ENCODE measurements at regions not wholly inside any gene's neighbourhood (a gene's known extent, or its start where the extent isn't known, plus 50 kb on each side); places are given as distances from the start of the nearest gene placed in this dataset.
"Not testable (repeated sequence)": the region's sequence is repeated elsewhere in the genome, so short reads cannot be mapped to it uniquely, and the experiment has no call there.

DNA sequence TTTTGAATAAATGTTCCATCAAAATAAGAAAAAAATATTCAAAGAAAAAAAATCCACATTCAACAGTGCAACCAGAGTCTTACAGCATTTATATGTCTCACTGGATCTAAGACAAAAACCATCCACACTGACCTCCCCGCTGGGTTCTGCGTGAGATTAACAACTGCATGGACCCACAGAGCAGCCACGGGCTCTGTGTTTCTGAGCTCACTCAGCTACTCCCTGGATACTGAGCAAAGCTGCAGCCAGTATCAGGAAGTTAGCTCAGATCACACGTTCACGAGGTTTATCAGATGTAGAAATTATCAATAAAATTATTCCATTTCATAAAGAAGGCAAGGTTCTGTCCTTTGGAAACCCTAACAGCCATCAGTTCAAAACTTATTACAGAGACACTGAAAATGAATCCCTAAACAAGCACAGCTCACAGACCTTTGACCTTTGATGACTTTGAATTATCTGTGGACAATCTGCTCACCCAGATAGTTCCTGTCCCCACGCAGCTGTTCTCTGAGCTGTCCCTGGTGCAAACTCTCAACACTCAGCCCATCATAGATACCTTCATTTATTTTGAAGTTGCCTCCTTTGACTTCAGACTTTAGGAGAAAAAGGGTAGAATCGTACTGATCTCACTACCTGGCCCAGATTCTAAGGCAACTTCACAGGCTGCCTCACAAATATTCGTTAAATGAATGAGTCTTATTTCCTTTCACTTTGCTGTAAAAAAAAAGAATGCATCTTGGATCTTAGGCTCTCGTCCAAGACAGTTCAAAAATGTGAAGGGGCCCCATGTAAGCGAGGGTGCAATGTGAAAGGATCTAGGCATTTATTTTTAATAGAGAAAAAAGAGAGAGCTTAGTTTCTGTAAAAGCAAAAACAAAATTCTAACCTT, 67.7 kb upstream of the SVIL start:
- CTCF ChIA-PET, result interaction anchor here (0.9 to 1.9 kb wide), 3 partner anchors 14 to 183 kb away, joined by 3 to 5 read pairs (median 3); no protein-coding TSS in a partner anchor
- no peak overlapping the region for H3K4me3 Mint-ChIP-seq
- H3K36me3 Mint-ChIP-seq (ENCODE audit: low read depth), result no peaks in the 10 kb centered on the region
- H3K4me1 Mint-ChIP-seq, result peaks cover 25% of the 10 kb centered on the region
- POLR2A ChIA-PET, result interaction anchor here (1.5 kb wide), 1 partner anchor 21 kb away, joined by 6 read pairs; no protein-coding TSS in a partner anchor
- H3K27me3 Mint-ChIP-seq, result no peaks in the 10 kb centered on the region
- H3K27ac Mint-ChIP-seq, result peak overlapping the region; percentile 4
- no peaks in the 10 kb centered on the region for H3K9me3 Mint-ChIP-seq
- DNase-seq, result no peak

DNA sequence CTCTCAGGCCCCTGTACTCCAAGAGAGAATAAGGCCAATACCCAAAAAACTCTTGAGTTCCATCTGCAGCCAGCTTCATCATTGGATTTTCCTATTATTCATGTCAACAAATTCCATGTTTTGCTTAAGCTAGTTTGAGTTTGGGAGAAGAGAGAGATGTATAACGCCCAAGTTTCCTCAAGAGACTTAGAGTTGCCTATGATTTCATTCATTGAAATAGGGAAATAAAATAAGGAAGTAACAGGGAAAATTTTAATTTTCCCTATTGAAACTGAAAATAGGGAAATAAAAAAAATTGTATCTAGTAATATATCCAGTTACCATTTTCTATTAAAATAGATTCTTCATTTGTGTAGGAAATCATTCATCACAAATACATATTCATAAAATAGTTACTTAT, 66.5 kb upstream of the SVIL start:
- no peaks in the 10 kb centered on the region for H3K9me3 Mint-ChIP-seq
- no peaks in the 10 kb centered on the region for H3K27me3 Mint-ChIP-seq
- no peaks in the 10 kb centered on the region for H3K36me3 Mint-ChIP-seq (ENCODE audit: low read depth)
- POLR2A ChIA-PET, result no interaction called here
- no peak overlapping the region for H3K27ac Mint-ChIP-seq
- H3K4me3 Mint-ChIP-seq, result no peak overlapping the region
- H3K4me1 Mint-ChIP-seq, result peaks cover 19% of the 10 kb centered on the region
- CTCF ChIA-PET, result interaction anchor here (1.3 to 1.9 kb wide), 2 partner anchors 13 to 35 kb away, joined by 3 to 5 read pairs; no protein-coding TSS in a partner anchor
- no peak for DNase-seq

- Mint-ChIP-seq H3K27ac (no peak overlapping the region), H3K36me3 (ENCODE audit: low read depth) (no peaks in the 10 kb centered on the region), H3K27me3 (no peaks in the 10 kb centered on the region), H3K9me3 (no peaks in the 10 kb centered on the region), H3K4me1 (peaks cover 17% of the 10 kb centered on the region), H3K4me3 (no peak overlapping the region)
- DNase-seq, result no peak
- CTCF ChIA-PET, result no interaction called here
- POLR2A ChIA-PET, result no interaction called here
These were observed 64.8 kb upstream of the SVIL start for GRCh38 chr10:29699621-29700020.

DNA sequence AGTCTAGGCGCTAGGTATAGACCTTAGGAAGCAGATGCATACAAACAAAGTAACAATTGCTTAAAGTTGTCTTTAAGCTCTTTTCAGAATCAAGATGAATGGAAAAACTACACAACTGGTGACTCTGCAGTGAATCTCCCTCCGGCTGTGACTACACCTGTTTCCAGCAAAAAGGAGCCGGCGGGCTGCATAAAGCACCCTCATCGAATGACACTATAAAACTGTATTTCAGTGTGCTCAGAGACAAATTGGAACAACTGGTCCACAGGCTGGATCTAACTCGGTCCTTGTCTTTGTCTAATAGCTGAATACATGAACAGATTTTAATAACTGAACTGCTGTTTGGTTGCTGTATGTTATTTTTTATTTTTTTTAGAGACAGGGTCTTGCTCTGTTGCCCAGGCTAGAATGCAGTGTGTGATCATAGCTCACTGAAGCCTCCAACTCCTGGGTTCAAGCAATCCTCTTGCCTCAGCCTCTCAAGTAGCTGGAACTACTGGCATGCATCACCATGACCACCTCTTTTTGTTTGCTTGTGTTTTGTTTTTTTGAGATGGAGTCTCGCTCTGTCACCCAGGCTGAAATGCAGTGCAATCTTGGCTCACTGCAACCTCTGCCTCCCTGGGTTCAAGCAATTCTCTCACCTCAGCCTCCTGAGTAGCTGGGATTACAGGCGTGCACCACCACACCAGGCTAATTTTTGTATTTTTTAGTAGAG, 64.2 kb upstream of the SVIL start:
- Mint-ChIP-seq H3K4me3 (no peak overlapping the region), H3K36me3 (ENCODE audit: low read depth) (no peaks in the 10 kb centered on the region), H3K27ac (no peak overlapping the region), H3K9me3 (no peaks in the 10 kb centered on the region), H3K4me1 (peaks cover 13% of the 10 kb centered on the region), H3K27me3 (no peaks in the 10 kb centered on the region)
- CTCF ChIA-PET, result no interaction called here
- POLR2A ChIA-PET, result no interaction called here
- no peak for DNase-seq

DNA sequence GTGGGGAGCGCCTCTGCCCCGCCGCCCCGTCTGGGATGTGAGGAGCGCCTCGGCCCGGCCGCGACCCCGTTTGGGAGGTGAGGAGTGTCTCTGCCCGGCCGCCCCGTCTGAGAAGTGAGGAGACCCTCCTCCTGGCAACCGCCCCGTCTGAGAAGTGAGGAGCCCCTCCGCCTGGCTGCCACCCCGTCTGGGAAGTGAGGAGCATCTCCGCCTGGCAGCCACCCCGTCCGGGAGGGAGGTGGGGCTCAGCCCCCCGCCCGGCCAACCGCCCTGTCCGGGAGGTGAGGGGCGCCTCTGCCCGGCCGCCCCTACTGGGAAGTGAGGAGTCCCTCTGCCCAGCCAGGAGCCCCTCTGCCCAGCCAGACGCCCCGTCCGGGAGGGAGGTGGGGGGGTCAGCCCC, 61.8 kb upstream of the SVIL start:
- H3K4me1 Mint-ChIP-seq; POLR2A ChIA-PET; DNase-seq; H3K27ac Mint-ChIP-seq; H3K9me3 Mint-ChIP-seq; H3K36me3 Mint-ChIP-seq (ENCODE audit: low read depth); H3K27me3 Mint-ChIP-seq; H3K4me3 Mint-ChIP-seq; CTCF ChIA-PET: not testable (repeated sequence)

- Mint-ChIP-seq H3K27me3 (no peaks in the 10 kb centered on the region), H3K4me3 (no peak overlapping the region), H3K27ac (no peak overlapping the region), H3K4me1 (peaks cover 7% of the 10 kb centered on the region), H3K9me3 (no peaks in the 10 kb centered on the region), H3K36me3 (ENCODE audit: low read depth) (no peaks in the 10 kb centered on the region)
- DNase-seq, result no peak
- CTCF ChIA-PET, result no interaction called here
- POLR2A ChIA-PET, result no interaction called here
These were observed 59.4 kb upstream of the SVIL start for GRCh38 chr10:29694121-29694520.

DNA sequence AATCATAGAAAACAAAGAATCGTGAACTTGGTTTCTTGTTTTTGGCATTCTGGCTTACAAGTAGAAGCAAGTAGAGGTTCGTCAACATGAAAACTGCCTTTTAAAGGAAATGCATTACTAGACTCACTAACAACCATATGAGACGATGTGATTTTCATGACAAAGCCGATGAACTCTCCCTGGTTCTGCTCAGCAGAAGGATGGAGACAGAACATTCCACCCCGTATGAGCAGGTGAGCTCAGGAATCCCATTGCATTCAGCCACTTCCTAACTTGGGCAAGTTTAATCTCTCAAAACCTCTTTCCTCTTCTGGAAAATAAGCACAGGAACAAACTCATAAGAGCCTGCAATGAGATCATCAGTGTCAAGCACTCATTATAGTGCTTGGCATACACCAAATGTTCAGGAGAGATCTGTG, 57.4 kb upstream of the SVIL start:
- ChIA-PET CTCF (no interaction called here), POLR2A (interaction anchor here (1.0 to 1.5 kb wide), 2 partner anchors 11 to 32 kb away, joined by 3 read pairs; no protein-coding TSS in a partner anchor)
- no peak for DNase-seq
- no peaks in the 10 kb centered on the region for H3K27me3 Mint-ChIP-seq
- no peaks in the 10 kb centered on the region for H3K9me3 Mint-ChIP-seq
- H3K27ac Mint-ChIP-seq, result no peak overlapping the region
- peaks cover 2% of the 10 kb centered on the region for H3K36me3 Mint-ChIP-seq (ENCODE audit: low read depth)
- peaks cover 21% of the 10 kb centered on the region for H3K4me1 Mint-ChIP-seq
- H3K4me3 Mint-ChIP-seq, result no peak overlapping the region

DNA sequence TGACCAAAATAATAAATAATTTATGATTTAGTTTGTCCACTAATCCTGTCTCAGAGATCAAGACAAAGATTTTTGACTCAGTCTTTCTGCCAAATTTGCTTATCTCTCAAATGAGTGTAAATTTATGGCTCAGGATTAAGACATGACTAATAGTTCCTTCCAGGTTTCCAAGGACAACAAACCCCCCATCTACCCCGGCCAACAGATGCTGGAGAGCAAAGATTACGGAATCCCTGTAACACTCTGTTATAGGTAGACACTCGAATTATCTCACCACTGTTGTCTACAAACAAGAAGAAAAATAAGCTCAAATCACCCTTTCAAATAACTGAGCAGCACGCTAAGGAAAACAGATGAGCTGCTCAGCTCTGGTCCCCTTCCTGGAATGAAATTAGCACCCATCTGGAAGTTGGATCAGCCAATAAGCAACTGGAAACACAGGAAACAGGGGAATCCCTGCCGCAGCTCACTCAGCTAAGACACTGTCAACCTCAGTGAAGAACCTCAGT, 56.8 kb upstream of the SVIL start:
- no peak for DNase-seq
- peaks cover 5% of the 10 kb centered on the region for H3K36me3 Mint-ChIP-seq (ENCODE audit: low read depth)
- no peak overlapping the region for H3K27ac Mint-ChIP-seq
- ChIA-PET POLR2A (interaction anchor here (1.0 to 1.5 kb wide), 2 partner anchors 10 to 32 kb away, joined by 3 read pairs; no protein-coding TSS in a partner anchor), CTCF (interaction anchor here (1.1 kb wide), 1 partner anchor 42 kb away, joined by 4 read pairs; no protein-coding TSS in a partner anchor)
- no peaks in the 10 kb centered on the region for H3K27me3 Mint-ChIP-seq
- H3K4me1 Mint-ChIP-seq, result peaks cover 21% of the 10 kb centered on the region
- H3K9me3 Mint-ChIP-seq, result no peaks in the 10 kb centered on the region
- H3K4me3 Mint-ChIP-seq, result no peak overlapping the region

DNA sequence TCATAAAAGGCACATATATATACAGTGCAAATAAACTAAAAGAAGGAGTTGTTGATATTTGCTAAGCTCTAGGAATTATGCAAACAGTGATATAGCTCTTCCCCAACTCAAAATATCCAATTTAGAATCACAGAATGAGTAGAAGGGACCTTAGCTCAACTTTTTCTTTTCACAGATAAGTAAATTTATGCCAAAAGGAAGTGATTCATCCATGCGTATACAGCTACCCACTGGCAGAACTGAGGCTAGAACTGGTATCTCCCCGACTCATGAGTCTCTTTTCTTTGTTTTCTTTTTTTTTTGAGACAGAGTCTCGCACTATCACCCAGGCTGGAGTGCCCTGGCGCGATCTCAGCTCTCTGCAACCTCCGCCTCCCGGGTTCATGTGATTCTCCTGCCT, 54.2 kb upstream of the SVIL start:
- H3K27me3 Mint-ChIP-seq, result no peaks in the 10 kb centered on the region
- CTCF ChIA-PET, result interaction anchor here (0.7 to 1.6 kb wide), 6 partner anchors 11 to 46 kb away, joined by 3 to 8 read pairs (median 4); no protein-coding TSS in a partner anchor
- peak overlapping the region; percentile 17 for H3K4me3 Mint-ChIP-seq
- peak; percentile 20 for DNase-seq
- peaks cover 26% of the 10 kb centered on the region for H3K36me3 Mint-ChIP-seq (ENCODE audit: low read depth)
- H3K4me1 Mint-ChIP-seq, result peaks cover 21% of the 10 kb centered on the region
- POLR2A ChIA-PET, result interaction anchor here (1.4 to 1.5 kb wide), 2 partner anchors 29 to 41 kb away, joined by 4 to 5 read pairs; no protein-coding TSS in a partner anchor
- H3K27ac Mint-ChIP-seq, result peak overlapping the region; percentile 41
- H3K9me3 Mint-ChIP-seq, result no peaks in the 10 kb centered on the region

GRCh38 chr10:29688230-29688661, 53.5 kb upstream of the SVIL start:
- CTCF ChIA-PET, result interaction anchor here (0.7 to 1.6 kb wide), 5 partner anchors 11 to 97 kb away, joined by 3 to 5 read pairs (median 3); no protein-coding TSS in a partner anchor
- Mint-ChIP-seq H3K27me3 (no peaks in the 10 kb centered on the region), H3K27ac (no peak overlapping the region), H3K4me1 (peaks cover 27% of the 10 kb centered on the region), H3K4me3 (no peak overlapping the region), H3K9me3 (no peaks in the 10 kb centered on the region), H3K36me3 (ENCODE audit: low read depth) (peaks cover 34% of the 10 kb centered on the region)
- DNase-seq, result no peak
- POLR2A ChIA-PET, result interaction anchor here (1.4 to 1.5 kb wide), 2 partner anchors 29 to 40 kb away, joined by 4 to 5 read pairs; no protein-coding TSS in a partner anchor

DNA sequence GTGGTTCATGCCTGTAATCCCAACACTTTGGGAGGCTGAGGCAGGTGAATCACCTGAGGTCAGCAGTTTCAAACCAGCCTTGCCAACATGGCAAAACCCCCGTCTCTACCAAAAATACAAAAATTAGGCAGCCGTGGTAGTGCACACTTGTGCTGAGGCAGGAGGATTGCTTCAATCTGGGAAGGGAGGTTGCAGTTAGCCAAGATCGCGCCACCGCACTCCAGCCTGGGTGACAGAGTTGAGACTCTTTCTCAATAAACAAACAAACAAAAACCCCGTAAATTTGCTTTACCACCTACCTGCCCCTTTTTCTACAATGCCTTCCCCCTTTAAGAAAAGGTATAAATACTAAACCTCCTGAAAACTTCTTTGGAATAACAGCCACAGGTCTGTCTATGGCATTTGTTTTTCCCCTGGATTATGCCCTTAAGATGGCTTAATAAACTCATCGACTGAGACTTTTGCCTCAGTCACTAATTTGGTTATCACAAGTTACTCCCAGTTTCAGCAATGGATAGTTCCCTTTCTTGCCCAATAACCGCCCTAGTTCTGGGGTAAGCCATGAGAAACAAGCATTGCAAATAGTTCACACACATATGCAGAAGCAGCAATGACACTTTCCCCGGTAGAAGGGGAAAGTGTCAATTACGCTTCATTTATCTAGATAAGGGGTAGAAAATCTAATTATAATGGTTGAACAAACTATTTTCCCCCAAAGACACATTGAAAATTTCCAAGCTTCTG, 52.8 kb upstream of the SVIL start:
- Mint-ChIP-seq H3K27me3 (no peaks in the 10 kb centered on the region), H3K36me3 (ENCODE audit: low read depth) (peaks cover 40% of the 10 kb centered on the region), H3K27ac (no peak overlapping the region), H3K4me1 (peaks cover 34% of the 10 kb centered on the region), H3K4me3 (no peak overlapping the region), H3K9me3 (peaks cover 4% of the 10 kb centered on the region)
- POLR2A ChIA-PET, result interaction anchor here (1.4 to 1.5 kb wide), 2 partner anchors 28 to 39 kb away, joined by 4 to 5 read pairs; no protein-coding TSS in a partner anchor
- CTCF ChIA-PET, result interaction anchor here (1.2 to 1.6 kb wide), 2 partner anchors 14 to 28 kb away, joined by 3 to 5 read pairs; no protein-coding TSS in a partner anchor
- DNase-seq, result no peak

GRCh38 chr10:29685506-29685905, 50.7 kb upstream of the SVIL start:
- no peak overlapping the region for H3K27ac Mint-ChIP-seq
- H3K36me3 Mint-ChIP-seq (ENCODE audit: low read depth), result peaks cover 58% of the 10 kb centered on the region
- no peak for DNase-seq
- CTCF ChIA-PET, result interaction anchor here (1.1 kb wide), 1 partner anchor 50 kb away, joined by 4 read pairs; no protein-coding TSS in a partner anchor
- H3K4me3 Mint-ChIP-seq, result no peak overlapping the region
- POLR2A ChIA-PET, result no interaction called here
- H3K9me3 Mint-ChIP-seq, result peaks cover 11% of the 10 kb centered on the region
- peaks cover 55% of the 10 kb centered on the region for H3K4me1 Mint-ChIP-seq
- H3K27me3 Mint-ChIP-seq, result no peaks in the 10 kb centered on the region

All from activated CD4-positive, alpha-beta memory T cell treated with anti-CD3 and anti-CD28 coated beads, Interleukin-2, amount 10 ng/mL, durations not matched to agents 7 days and 5 days (primary cell).